SHP77 (cell line): ENCODE measurements at regions not wholly inside any gene's neighbourhood (a gene's known extent, or its start where the extent isn't known, plus 50 kb on each side); places are given as distances from the start of the nearest gene placed in this dataset.
"Not testable (repeated sequence)": the region's sequence is repeated elsewhere in the genome, so short reads cannot be mapped to it uniquely, and the experiment has no call there.

ENCODE experiments used
- DNase-seq, 2 experiments: peaks; one replicate each; lab custom pipeline; 2025; lab: John Stamatoyannopoulos, UW

- no peak for DNase-seq
These were observed 94.9 kb upstream of the COL5A1 start for GRCh38 chr9:134546746-134547145.

DNA sequence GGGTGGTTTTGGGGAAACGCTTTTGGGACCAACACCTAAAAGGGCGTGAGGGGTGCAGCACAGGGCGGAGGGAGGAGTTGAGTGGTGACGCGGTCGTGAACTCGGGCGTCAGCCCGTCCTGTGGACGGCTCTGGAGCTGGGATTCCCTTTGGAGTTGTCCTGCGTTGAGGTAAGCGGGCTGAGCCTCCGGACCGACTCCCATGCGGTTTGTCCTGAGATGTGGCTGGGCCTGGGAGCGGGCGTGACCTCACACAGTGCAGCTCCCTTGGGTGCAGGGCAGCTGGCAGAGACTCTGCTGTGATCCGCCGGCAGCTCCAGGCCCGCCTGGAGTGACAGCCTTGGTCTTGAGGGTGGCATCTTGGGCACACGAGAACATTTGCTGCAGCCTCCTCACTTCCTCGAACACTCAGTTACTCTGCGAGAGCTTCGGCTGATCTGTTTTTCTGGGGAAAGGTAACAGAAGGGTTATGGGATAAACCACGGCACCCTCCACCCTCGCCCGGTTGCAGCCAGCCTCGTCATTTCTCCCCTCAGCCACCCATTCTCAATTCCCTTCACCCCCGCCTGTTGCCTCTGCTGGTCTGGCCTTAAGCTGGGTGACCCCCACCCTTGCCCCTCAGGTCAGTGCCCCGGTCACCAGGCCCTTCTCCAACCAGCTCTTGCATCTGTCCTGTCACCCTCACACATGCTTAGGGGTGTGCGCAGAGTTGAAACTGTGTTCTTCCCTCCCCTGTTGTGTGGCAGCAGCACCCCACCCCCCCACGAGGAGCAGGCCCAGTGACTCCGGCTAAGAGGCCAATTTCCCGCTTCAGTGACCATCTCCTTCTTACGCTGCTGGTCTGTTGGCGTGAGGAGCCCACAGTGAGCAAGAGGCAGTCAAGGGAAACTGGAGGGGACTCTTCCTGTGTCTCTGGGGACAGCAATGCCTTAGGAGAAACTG, 94.2 kb upstream of the COL5A1 start:
- no peak for DNase-seq

- no peak for DNase-seq
These were observed 93.4 kb upstream of the COL5A1 start for GRCh38 chr9:134548185-134548584.

DNA sequence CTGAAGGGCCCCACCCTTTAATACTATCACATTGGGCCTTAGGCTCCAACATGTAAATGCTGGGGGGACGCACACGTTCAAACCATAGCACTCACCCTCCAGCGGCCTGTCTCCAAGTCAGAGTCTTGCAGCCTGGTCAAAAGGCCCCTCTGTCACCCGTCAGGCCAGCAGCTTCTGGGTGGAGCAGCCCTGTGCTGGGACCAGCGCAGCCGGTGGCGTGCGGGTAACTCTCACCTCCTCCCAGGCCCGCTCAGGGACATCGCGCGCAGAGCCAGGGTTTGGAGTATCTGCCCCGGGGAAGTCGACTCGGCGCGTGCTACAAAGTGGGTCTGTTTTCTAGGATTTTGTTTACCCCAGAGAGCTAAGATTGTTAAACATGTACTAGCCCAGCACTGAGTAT, 93.0 kb upstream of the COL5A1 start:
- DNase-seq, result no peak

- no peak for DNase-seq
These were observed 92.3 kb upstream of the COL5A1 start for GRCh38 chr9:134549336-134549735.

- not testable (repeated sequence) for DNase-seq
These were observed 91.5 kb upstream of the COL5A1 start for GRCh38 chr9:134550081-134550480.

GRCh38 chr9:134550584-134550983, 91.0 kb upstream of the COL5A1 start:
- no peak for DNase-seq

GRCh38 chr9:134551176-134551575, 90.4 kb upstream of the COL5A1 start:
- DNase-seq, result no peak

DNA sequence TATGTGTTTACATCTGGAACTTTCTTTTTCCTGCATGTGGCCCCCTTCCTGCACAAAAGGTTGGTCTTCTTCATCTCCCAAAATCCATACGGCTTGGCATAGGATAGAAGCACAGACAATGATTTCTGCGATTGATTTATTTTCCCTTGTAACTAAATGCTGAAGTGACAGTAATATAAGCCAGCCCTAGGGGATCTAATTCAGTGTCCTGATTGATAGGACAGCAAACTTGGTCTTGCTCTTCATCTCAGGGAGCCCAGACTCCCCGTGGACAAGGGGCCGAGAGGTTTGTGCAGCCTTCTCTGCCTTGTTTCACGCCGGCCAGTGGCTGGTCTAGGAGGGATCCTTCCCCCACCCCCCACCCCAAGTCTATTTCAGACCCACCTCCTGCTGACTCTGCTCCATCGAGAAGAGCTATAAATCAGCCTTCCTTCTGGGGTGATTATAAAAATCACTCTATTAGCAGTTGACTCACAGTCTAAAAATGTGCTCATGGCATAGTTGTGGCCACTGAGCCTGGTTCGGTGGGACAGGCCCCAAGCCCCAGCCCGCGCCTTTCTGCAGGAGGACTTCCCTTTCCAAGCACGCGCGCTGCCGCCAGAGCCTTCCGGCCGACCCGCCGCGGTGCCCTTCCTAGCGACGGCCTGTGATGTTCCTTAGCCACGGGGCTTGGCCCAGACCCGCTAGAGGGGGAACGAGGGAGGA, 89.8 kb upstream of the COL5A1 start:
- DNase-seq, result no peak

DNA sequence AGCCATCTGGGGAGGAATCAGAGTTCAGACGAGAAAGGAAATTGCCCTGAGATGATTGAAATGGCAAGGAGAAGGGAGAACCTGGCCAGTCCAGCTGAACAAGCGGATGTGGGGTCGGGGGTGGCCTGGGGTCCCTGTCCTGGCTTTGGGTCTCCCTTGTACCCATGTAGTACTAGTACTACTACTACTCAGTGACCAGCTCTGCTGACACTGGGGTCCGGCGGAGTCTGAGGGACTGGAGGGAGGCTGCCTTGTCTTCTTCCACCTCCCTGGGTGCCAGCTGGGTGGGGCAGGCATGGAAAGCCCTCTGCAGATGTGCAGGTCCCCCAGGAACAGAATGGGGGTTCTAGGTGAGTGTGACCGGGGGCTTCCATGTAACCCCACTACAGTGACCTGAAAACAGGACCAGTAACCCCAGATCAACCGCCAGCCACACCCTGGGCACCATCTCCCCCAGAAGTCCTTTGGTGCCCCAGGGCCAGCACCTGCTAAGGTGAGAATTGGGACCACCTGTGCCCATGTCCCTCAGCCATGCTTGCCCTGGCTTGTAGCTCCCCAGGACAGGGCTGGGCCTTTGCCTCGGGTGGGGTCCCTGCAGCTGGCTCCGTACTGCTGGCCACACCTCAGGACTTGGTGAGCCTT, 89.1 kb upstream of the COL5A1 start:
- no peak for DNase-seq

- DNase-seq, result no peak
These were observed 88.3 kb upstream of the COL5A1 start for GRCh38 chr9:134553061-134553891.

GRCh38 chr9:134553996-134554372, 87.6 kb upstream of the COL5A1 start:
- no peak for DNase-seq

- DNase-seq, result no peak
These were observed 87.1 kb upstream of the COL5A1 start for GRCh38 chr9:134554373-134555093.

- no peak for DNase-seq
These were observed 86.4 kb upstream of the COL5A1 start for GRCh38 chr9:134555094-134555650.

DNA sequence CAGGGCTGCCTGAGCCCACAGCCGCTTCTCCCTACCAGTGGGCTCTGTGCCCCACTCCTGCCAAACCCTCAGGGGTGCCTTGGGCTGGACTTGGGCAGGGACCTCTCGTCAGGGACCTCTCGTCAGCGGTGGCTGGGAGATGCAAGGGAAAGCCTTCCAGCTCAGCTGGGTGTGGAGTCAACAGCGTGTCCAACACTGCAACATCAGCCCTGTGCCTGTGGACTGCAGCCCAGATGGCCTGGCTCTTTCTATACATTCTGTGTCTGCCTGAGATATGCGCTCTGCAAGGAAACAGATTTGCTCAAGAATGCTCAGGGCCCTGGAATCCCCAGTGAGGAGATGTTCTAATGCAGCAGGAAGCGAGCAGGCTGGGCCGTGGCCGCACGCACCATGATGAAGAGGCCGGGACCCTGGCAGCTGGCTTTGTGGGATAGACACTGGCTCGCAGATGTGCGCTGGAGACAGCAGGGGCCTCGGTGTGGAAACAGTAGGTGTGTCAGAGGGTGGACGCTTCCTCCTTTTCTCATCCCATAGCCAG, 85.0 kb upstream of the COL5A1 start:
- no peak for DNase-seq

DNA sequence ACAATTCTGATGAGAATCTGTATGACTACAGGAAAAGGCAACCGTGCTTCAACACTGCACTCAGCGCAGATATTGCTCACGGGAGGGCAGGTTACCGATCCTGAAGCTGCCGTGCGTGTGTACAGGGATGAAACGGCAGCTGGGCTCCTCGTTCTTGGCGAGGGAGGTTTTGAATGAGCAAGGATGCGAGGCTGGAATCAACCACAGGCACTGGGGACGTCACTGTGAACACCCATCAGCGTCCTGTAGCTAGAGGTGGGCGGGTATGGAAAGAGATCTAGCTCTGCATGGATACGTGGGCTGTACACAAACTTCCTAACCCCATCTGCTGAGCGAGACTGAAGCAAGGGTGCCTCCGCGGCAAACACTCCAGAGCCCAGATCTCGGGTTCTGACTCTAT, 84.3 kb upstream of the COL5A1 start:
- DNase-seq, result no peak

- no peak for DNase-seq
These were observed 83.3 kb upstream of the COL5A1 start for GRCh38 chr9:134558124-134558905.

GRCh38 chr9:134559013-134559412, 82.6 kb upstream of the COL5A1 start:
- no peak for DNase-seq

DNA sequence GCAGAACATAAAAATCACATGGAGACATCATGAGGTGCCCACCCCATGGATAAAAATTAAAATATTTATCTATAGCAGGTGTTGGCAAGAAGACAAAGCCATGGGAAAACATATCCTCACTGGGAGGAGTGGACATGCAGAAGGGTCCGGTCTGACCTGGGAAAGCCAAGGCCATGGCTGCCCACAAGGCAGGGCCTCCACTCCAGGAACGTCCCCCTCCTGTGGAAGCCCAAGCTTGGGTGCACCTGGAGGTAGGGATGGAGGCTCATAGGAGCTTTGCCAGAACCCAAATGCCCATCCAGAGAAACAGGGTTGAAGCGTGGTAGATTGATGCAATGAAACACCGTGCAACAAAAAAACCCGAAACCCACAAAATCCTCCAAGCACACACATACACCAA, 81.4 kb upstream of the COL5A1 start:
- DNase-seq, result no peak

DNA sequence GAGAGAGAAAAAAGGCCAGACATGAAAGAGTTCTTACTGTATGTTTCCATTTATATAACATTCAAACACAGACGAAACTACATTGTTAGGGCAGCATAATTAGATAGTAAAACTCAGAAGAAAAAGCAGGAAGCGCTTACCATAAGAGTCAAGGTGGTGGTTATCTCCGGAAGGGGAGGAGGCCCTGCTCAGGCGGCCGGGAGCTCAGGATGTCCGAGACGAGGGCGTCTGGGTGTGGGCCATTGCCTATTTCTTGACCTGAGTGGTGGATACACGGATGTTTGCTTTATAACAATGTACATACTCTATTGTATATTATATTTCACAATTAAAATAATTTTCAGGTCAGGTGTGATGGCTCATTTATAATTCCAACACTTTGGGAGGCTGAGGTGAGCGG, 80.9 kb upstream of the COL5A1 start:
- no peak for DNase-seq
